NCI-H1092 (cell line): ENCODE measurements at regions not wholly inside any gene's neighbourhood (a gene's known extent, or its start where the extent isn't known, plus 50 kb on each side); places are given as distances from the start of the nearest gene placed in this dataset.

Experiments used
- DNase-seq: peaks from one replicate; lab custom pipeline; 2025; lab: John Stamatoyannopoulos, UW

- no peak for DNase-seq
These were observed 133.4 kb upstream of the SMAD3 start for GRCh38 chr15:66931768-66932633.

GRCh38 chr15:66932634-66933024 lies 132.8 kb upstream of the SMAD3 start:
- no peak for DNase-seq

GRCh38 chr15:66933932-66934867 lies 131.2 kb upstream of the SMAD3 start:
- no peak for DNase-seq

- no peak for DNase-seq
These were observed 130.4 kb upstream of the SMAD3 start for GRCh38 chr15:66934868-66935520.

GRCh38 chr15:66935688-66936087 lies 129.7 kb upstream of the SMAD3 start:
- no peak for DNase-seq

- no peak for DNase-seq
These were observed 129.1 kb upstream of the SMAD3 start for GRCh38 chr15:66936109-66936860.

GRCh38 chr15:66936861-66937582 lies 128.4 kb upstream of the SMAD3 start:
- DNase-seq = no peak

GRCh38 chr15:66937588-66937987 lies 127.8 kb upstream of the SMAD3 start:
- DNase-seq = no peak

- no peak for DNase-seq
These were observed 127.1 kb upstream of the SMAD3 start for GRCh38 chr15:66938114-66938830.

GRCh38 chr15:66939016-66939415 lies 126.4 kb upstream of the SMAD3 start:
- no peak for DNase-seq

GRCh38 chr15:66939451-66940023 lies 125.9 kb upstream of the SMAD3 start:
- no peak for DNase-seq

- DNase-seq = no peak
These were observed 125.0 kb upstream of the SMAD3 start for GRCh38 chr15:66940368-66940767.

- no peak for DNase-seq
These were observed 124.2 kb upstream of the SMAD3 start for GRCh38 chr15:66941108-66941711.

- DNase-seq = no peak
These were observed 123.6 kb upstream of the SMAD3 start for GRCh38 chr15:66941791-66942190.

- no peak for DNase-seq
These were observed 122.6 kb upstream of the SMAD3 start for GRCh38 chr15:66942649-66943390.

GRCh38 chr15:66943456-66944095 lies 121.8 kb upstream of the SMAD3 start:
- peak; percentile 65 for DNase-seq

GRCh38 chr15:66944121-66944520 lies 121.3 kb upstream of the SMAD3 start:
- no peak for DNase-seq

GRCh38 chr15:66945286-66945685 lies 120.1 kb upstream of the SMAD3 start:
- no peak for DNase-seq
